HG03060 (cell line): ENCODE measurements at regions not wholly inside any gene's neighbourhood (a gene's known extent, or its start where the extent isn't known, plus 50 kb on each side); places are given as distances from the start of the nearest gene placed in this dataset.

Experiments used
- ATAC-seq: cut with Tn5 transposase; IDR thresholded peaks from one replicate; pipeline ENCODE4 v1.9.1; 2021; ENCODE audit warnings: low read depth, moderate number of reproducible peaks; ENCODE audit not compliant: unreplicated experiment

DNA sequence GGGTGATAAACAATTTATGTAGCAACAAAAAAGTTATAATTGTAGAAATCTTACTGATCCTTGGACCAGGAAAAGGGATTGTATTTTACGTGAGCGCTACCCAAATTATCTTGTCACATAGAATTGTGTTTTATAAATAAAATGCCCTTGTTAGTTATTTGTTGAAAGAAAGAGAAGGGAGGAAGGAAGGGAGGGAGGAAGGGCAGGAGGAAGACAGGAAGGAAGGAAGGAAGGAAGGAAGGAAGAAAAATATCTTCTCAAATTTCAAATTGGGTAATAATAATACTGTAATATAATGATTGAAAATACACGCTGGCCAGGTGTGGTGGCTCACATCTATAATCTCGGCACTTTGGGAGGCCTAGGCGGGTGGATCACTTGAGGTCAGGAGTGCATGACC, 206.2 kb upstream of the TLL1 start:
- ATAC-seq = no peak

DNA sequence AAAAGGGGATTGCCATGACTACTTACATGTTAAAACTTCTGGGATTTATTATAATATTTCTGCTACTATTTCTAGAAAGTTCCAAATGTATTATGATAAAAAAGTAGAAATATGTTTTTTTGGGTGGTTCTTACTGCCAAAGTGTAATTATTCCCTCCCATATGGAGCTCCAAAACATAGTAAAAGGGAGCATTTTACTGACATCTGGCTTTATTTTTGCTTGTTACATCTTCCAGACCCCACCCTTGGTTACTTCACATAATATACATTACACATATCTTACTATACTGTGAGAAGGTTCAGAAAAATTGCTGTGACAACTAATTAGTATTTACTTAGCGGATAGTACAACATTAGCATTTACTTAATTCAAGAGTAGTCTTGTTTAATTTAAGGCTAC, 205.1 kb upstream of the TLL1 start:
- ATAC-seq = no peak

DNA sequence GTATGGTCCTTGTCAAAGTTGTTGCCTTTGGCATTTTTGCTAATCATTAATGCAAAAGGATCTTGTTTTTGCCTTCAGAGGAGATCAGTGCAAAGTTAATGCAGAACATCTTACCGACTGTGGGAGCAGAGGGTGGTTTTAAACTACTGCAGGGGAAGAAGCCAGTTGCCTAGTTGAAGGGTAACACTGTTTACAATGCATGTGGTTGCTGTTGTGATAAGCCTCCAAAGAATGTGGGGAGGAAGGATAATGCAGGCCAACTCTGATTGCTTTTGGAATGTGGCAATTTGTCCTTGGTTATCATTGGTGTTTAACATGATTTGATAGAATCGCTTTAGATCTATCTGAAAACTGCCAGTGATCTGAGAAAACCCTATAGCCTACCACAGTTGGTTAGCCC, 204.3 kb upstream of the TLL1 start:
- no peak for ATAC-seq

DNA sequence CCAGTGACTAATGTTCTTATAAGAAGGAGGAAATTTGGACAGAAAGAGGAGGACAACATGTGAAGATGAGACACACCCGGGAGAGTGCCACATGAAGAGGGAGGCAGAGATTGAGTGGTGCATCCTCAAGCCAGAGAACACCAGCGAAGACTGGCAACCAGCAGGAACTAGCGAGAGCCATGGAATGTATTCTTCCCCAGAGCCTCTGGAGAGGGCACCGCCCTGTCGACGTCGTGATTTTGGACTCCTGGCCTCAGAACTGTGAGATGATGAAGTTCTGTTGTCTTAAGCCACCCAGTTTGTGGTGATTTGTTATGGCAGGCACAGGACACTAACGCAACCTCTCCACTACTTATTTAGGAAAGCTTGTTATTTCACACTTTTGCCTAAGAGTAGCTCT, 196.0 kb upstream of the TLL1 start:
- ATAC-seq = no peak

DNA sequence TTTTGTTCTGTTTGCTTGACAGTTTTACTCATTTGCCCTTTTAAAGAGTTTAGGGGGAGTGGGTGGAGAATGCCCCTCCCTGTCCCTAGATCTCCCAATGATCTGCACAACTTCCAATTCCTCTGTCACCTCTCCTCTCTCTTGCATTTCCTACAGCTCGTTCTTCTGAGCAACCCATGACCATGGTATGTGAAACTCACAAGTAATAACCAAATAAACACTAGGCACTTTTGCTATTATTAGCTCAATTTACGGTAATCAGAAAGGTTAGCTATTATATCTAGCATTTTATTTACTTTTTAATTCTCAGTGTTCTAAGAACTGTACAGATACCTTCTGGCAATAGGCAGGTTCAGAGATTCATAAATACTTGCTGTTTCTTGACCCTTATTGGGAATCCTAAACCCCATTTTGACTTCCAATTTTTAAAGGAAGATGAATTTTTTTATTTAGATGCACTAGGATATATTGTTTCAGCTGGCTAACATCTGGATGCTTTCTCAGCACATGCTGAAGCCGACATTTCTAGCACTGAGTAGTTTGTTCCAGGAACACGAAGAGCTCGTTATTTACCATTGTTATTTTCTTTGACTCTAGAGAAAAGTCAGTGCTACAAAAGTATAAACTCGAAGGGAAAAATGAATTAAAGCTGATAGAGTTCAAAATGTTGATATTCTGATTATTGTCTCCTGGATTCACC, 194.7 kb upstream of the TLL1 start:
- no peak for ATAC-seq

DNA sequence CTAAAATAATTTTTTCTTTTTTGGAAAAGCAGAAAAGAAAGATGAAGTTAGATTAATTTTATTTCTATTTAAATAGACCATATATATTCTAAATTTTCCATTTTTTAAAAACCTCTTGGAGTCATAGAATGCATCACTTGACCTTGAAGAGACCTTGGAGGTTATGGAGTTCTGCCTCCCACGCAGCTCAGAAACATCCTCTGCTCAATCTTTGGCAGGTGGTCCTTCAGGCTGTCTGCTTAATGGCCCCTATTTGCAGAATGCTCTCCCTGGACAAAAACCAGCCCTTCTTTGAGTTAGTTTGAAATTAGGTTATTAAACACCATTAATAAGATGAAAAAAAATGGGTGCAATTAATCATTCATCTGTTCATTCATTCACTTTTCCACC, 194.1 kb upstream of the TLL1 start:
- no peak for ATAC-seq

DNA sequence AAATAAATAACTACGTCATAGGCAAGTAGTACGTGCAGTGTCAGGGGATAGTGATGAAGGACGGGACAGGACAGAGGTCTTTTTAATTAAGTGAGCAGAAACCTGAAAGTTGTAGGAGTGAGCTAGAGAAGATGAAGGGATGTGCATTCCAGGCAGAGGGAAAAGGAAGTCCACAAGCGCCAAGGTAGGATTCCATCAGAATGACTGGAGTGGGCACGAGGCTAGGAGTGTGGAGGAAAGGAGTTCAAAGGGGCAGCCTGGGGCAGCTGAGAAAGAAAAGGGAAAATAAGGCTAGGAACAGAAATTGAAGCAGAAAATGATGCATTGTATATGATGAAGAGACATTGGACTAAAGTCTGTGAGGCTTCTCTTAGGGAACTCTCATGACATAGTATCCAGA, 192.2 kb upstream of the TLL1 start:
- no peak for ATAC-seq

DNA sequence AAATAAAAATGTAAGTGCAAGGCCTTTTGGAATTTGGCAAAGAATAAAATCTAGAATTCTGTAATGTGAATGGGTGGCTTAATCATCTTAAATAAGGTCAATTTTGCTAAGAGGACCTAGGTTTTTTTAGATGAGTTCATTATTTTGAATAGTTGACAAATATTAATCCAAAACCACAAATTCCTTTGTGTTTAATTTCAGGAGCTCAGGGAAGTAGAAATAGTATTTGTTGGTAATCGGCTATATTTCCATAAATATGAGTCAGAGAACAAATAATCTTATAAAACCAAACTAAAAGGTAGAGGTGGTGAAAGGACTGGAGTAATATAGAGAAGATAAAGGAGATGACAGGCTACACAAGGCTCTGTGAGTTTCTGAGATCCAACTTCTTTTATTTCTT, 190.4 kb upstream of the TLL1 start:
- ATAC-seq = no peak

DNA sequence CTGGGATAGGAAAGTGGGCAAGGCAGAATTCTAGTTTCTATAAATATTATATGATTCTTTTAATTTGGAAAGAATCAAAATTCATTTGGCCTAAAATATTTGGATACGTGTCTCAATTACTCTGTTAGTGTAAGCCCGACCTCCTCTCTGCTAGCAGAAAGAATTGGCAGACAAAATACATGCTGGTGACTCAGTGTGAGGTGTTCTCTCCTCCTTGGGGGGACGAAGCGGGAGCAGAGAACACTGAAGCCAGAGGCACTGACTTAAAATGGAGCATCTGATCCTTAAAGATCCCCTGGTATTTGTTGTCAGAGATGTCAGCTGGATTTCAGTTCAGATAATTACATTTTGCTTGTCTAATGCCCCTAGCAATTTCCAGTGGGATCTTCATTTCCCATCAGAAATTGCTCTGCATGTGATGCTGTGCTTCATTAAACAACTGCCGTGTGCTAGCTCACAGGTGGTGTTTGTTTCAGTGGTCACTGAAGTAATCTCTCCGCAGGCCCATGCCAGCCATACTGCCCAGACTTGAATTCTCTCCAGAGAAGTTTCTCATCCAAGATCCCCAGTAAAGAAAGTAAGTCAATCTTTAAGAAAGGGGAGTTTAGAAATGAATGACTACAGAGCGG, 188.7 kb upstream of the TLL1 start:
- no peak for ATAC-seq

DNA sequence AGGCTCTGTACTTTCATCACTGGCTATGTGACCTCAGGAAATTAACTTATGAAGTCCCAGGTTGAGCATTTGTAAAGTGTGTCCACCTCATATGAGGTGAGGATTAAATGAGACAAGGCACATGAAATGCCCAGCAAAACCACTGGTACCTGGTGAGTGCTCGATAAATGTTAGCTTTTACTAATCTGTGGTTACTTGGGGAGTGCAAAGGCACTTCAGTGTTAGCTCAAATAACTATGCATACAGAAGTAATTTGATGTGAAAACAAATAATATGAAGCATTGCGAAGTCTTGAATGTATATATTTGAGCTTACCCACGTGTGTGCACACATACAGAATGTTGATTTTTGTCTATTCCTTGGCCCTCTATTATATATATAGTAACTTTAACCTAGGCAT, 186.3 kb upstream of the TLL1 start:
- ATAC-seq = no peak

DNA sequence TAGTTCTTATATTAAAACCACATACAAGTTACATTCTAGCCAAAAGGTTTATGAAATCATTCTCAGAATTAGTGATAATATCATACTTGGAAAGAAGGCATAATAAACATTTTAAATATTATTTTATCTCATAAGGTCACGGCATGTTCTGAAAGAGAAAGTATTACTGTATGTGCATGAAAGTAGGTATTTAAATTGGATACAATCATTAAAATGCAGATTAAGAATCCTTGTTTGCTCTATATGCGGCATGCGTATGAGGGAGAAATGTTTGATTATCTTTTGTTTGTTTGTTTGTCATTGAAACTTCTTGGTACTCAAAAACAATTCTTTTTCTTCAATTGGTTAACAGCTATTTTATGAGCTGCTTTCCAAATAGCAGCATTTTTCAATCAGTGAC, 183.9 kb upstream of the TLL1 start:
- ATAC-seq = no peak

DNA sequence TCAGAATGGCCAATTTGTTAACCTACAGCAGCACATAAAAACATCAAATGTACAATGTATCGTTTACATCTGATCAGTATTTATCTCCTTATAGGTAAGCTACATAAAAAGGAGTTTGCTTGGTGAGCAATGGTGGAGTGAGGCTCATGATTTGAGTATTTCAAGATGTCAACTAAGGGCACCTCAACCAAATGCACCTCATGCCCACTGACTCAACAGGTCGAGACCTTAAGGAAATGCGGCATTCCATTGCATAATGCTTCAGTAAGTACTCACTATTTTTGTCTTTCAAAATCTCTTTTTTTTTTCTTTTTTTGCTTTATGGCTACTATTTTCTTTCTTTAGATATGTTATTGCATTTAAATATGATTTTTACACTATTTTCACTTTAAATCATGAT, 181.0 kb upstream of the TLL1 start:
- no peak for ATAC-seq

DNA sequence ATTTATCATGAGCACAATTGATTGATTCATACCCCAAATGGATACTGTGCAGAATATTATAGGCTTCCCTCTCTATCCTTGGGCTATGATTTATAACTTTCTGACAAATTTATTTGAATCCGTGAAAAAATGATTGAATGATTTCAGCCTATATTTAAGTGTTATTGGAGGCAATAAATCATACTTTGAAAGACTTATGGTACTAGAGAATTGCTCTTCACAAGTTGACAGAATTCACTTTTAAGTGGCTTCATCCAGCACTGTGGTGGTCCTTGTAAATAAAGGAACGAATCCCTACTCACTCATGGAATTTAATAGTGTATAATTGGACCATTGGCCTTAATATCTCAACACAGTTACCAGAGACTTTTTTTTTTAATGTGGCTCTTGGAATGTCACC, 174.8 kb upstream of the TLL1 start:
- ATAC-seq = no peak

DNA sequence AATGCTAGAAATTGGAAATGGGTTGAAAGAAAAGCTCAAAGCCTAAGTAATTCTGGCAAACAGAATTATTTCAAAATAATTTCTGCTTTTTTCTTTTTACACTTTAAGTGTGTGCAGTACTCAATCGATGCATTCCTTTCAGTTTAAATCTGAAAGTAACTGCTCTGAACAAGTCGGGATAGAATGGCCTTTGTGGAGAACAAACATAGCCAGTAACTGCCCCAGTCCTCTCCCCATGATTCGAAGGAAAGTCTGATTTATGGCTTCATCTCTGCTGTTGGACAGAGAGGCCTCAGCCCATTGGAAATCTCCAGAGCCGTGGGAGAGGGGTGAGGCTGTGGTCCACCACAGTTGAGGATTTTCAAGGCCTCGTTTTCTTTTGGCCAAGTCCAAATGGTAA, 174.0 kb upstream of the TLL1 start:
- ATAC-seq = no peak

DNA sequence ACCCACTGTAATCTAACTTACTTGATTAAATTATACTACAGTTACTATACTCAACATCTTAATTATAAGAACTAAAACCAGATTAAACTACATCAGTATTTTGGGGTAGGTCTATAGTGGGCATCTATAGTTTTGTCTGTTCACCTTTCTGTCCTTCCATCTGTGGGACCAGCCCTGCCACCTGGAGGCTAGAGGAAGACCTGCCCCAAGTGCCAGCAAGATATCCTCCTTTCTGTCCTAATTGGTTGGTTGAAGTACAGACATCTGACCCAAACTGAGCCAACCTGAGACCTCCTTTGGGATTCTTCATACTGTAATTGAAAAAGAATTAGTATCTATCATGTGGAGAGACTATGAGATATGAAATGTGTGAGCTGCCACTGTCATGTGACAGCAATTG, 172.2 kb upstream of the TLL1 start:
- ATAC-seq = no peak

DNA sequence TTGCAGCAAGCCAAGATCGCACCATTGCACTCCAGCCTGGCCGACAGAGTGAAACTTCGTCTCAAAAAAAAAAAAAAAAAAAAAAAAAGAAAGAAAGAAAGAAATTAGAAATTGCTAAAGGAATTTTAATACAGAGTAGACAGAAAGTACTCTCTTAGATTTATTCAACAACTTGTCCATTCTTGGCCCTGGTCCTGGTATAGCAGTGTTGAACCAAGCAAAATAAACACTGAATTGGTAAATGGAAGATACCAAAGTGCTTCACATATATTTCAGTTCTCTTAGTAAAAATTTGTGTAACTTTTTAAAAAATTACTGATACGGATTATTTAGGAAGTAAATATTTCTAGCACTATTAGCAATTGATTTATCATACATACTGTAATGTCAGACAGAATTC, 165.9 kb upstream of the TLL1 start:
- no peak for ATAC-seq

DNA sequence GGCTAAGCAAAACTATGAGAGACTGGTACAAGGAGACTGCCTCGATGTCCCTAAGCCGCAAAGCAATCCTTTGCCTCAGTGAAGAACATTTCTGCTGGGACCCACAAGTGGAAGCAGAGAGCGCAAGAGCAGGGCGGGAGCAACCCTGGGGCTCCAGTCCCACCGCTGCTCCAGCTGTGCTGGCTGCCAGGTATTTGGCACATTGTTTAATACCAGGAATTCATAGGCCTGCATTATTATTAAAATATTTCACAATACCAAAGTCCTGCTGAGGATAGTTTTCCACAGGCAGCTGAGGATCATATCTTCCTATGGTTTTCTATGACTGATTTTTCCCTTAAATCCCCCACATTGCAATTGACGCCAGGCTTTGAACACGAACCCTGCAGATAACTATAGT, 163.5 kb upstream of the TLL1 start:
- ATAC-seq = no peak

DNA sequence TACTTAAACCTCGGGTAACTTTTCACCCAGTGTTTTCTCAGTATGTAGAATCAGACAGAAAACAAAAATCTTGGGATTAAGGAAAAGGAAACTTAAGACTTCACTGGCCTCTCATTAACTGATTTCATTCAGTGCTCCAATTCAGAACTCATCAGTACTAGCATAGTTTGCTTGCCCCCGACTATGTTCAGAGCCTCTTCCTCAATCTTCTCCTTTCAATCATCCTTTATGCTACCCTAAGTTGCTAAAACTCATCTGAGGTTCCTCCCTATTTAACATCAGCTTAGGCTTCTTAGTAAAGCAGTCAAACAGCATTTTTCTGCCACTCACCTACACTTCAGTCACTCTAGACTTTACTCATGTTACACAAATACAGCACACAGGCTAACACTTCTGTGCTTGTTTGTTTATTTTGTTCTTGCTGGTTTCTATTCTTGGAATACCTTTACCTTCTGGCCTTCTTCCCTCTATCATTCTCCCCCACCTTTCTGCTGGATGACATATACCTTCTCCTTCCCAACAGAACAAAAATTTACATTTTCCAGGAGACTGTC, 163.0 kb upstream of the TLL1 start:
- no peak for ATAC-seq

DNA sequence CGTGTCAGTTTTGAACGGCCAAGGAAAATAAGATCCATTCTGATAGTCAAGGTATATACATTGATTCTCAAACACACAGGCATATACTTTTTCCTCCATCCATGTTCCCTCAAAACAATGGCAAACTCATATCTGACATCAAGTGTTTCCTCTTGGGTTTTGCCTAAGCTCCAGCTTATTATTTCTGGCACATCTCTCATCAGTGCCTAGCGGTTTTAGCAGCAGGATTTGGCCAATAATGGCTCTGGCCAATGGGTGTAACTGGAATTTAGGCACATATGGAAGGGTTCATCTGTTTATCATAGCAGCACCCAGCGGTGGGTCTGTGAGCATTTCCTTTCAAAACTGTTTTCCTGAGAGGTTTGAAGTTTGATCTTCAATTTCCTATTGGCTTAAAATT, 161.6 kb upstream of the TLL1 start:
- ATAC-seq = no peak

DNA sequence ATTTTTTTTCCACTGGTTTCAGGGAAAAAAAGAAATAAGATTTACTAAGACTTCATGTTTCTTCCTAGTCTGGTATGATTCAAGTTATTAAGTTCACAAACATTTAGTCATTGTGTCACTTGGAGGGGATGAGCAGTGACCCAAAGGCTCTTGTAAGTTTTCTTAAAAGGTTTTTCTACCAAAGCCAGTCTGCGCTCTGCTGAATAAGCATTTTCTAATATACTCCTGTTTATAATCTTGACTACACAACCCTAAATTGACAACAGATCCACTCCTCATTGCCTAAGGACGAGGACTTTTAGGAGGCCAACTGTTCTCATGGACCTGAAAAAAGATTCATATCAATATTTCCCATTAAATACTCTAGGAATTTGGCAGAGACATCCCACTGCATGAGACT, 161.1 kb upstream of the TLL1 start:
- no peak for ATAC-seq

DNA sequence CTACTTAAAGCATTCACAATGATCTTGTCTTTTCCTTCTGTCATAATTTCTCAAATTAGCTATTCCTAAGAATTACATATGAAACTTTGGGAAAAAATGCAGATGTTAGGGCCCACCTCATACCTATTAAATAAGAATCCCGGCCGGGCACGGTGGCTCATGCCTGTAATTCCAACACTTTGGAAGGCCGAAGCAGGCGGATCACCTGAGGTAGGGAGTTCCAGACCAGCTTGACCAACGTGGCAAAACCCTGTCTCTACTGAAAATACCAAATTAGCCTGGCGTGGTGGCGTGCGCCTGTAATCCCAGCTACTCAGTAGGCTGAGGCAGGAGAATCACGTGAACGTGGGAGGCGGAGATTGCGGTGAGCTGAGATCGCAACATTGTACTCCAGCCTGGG, 158.4 kb upstream of the TLL1 start:
- no peak for ATAC-seq

DNA sequence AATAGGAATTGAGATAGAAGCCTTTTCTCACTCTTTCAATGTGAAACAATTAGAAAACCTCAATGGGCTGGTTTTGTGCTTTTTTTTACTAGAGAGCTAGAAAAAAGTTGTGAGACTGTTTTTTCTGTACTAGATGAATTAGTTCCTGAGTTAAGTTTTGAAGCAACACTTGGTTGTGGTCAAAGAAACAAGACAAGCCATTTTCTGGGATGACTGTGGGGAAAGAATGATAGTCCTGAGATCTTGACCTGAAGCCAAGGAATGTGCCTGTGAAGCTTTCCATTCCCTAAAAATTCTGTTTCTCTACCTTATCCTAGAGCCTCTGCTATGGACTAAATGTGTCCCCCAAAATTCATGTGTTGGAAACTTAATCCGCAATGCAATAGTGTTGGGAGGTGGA, 157.8 kb upstream of the TLL1 start:
- no peak for ATAC-seq
